D721Med (cell line): ENCODE measurements at regions not wholly inside any gene's neighbourhood (a gene's known extent, or its start where the extent isn't known, plus 50 kb on each side); places are given as distances from the start of the nearest gene placed in this dataset.
"Not testable (repeated sequence)": the region's sequence is repeated elsewhere in the genome, so short reads cannot be mapped to it uniquely, and the experiment has no call there.

ENCODE experiments used
- DNase-seq: peaks from one replicate; pipeline ENCODE4 v3.0.0; 2011; ENCODE audit warnings: low spot score; ENCODE audit not compliant: insufficient read length
- FAIRE-seq: peaks from 2 replicates; lab custom pipeline; 2011; peaks lifted over from hg19 to GRCh38; lab: Jason Lieb, UNC
- CTCF ChIP-seq: IDR thresholded peaks from 2 replicates; pipeline ENCODE4 v1.5.1; 2012; ENCODE audit warnings: mild to moderate bottlenecking, control low read depth; ENCODE audit not compliant: insufficient read depth; ENCODE audit errors: missing control alignments

GRCh38 chr7:148492157-148492860, 98.3 kb upstream of the C7orf33 start:
- FAIRE-seq (no peak), DNase-seq (no peak)
- TF ChIP-seq CTCF = no peak

DNA sequence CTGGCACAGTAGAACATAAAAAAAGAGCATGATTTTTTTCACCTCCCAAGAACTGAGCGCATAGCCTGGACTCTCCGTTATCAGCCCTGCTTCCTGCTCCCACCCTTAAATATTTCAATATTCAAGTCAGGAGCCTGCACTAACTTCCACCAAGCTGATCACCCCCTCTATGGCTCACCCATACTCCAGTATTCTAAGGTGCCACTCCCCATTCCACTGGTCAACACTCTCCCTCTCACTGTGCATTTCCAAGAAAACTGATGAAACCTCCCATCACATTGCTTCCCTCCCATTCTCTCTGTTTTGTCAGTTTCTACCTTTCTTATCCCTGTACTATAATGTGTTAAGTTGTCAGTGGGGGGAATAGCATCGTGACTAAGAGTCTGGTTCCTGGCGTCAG, 95.0 kb upstream of the C7orf33 start:
- no peak for FAIRE-seq
- TF ChIP-seq CTCF = no peak
- DNase-seq = no peak

- no peak for DNase-seq
- no peak for TF ChIP-seq CTCF
- FAIRE-seq = no peak
Observed at GRCh38 chr7:148500978-148501377, 89.6 kb upstream of the C7orf33 start.

- TF ChIP-seq CTCF = peak; percentile 86
- FAIRE-seq = peak; percentile 94
- DNase-seq = no peak
Observed at GRCh38 chr7:148503900-148504487, 86.6 kb upstream of the C7orf33 start.

GRCh38 chr7:148505645-148506375, 84.8 kb upstream of the C7orf33 start:
- TF ChIP-seq CTCF = no peak
- FAIRE-seq (no peak), DNase-seq (no peak)

GRCh38 chr7:148507064-148507573, 83.4 kb upstream of the C7orf33 start:
- not testable (repeated sequence) for DNase-seq, FAIRE-seq

DNA sequence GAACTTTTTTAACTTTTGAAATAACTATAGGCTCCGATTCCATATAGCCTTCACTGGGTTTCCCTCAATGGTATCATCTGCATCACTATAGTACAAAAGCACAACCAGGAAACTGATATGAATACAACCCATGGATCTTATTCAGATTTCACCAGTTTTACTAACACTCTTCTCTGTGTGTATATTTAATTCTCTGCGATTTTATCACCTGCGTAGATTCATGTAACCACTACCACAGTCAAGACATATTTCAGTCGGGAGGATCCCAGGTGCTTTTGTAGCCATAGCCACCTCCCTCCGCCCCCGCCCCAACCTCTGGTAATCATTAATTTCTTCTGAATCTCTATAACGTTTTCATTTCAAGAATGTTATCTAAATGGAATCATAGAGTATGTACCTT, 82.8 kb upstream of the C7orf33 start:
- DNase-seq (no peak), FAIRE-seq (no peak)
- no peak for TF ChIP-seq CTCF
